Tibial nerve (tissue), 4 donors: ENCODE measurements at regions not wholly inside any gene's neighbourhood (a gene's known extent, or its start where the extent isn't known, plus 50 kb on each side); places are given as distances from the start of the nearest gene placed in this dataset.

Experiments used
- DNase-seq, 2 donors: peaks; one replicate each; pipeline ENCODE4 v3.0.0-alpha.2; 2019; ENCODE audit warnings: low spot score in 2 of 2
- H3K27ac ChIP-seq, 4 donors: fragments of 200-600 bp; sonication (generic) in 3 of 4; one replicate each; pipeline ENCODE4 v1.5.1; 2017 to 2019; ENCODE audit warnings: mild to moderate bottlenecking in 1 of 4
- H3K27me3 ChIP-seq, 2 donors: fragments of 200-600 bp; sonication (generic) in 1 of 2; one replicate each; pipeline versions ENCODE4 v1.5.1 to v1.6.0; 2017 to 2019
- H3K36me3 ChIP-seq, 3 donors: fragments of 200-600 bp; sonication (generic); one replicate each; pipeline ENCODE4 v1.5.1; 2018 to 2019
- H3K4me1 ChIP-seq, 4 donors: fragments of 200-600 bp; sonication (generic) in 3 of 4; one replicate each; pipeline ENCODE4 v1.5.1; 2017 to 2019
- H3K4me3 ChIP-seq, 4 donors: fragments of 200-600 bp; sonication (generic) in 3 of 4; one replicate each; pipeline ENCODE4 v1.5.1; 2017 to 2019; ENCODE audit warnings: mild to moderate bottlenecking in 1 of 4, moderate library complexity in 1 of 4
- H3K9me3 ChIP-seq, 4 donors: fragments of 200-600 bp; sonication (generic) in 3 of 4; one replicate each; pipeline ENCODE4 v1.5.1; 2017 to 2019
- EP300 ChIP-seq, 2 donors: sonication (generic); formaldehyde crosslinking; IDR thresholded peaks; one replicate each; pipeline ENCODE4 v1.6.1; 2017; ENCODE audit warnings: antibody characterized with exemption in 2 of 2, mild to moderate bottlenecking in 1 of 2
- POLR2A ChIP-seq, 2 donors: fragments of 450-650 bp; IDR thresholded peaks; one replicate each; pipeline ENCODE4 v1.6.1; 2017; ENCODE audit warnings: antibody characterized with exemption in 2 of 2, mild to moderate bottlenecking in 2 of 2, moderate library complexity in 2 of 2
- WGBS, 2 donors: methylation state at CpG; one replicate each; pipeline ENCODE4 v1.1.5; 2018; 5-methylcytosine and 5-hydroxymethylcytosine counted together
- TF ChIP-seq, protein P1 (sequence below), 5 experiments: fragments of 200-600 bp in 3 of 5; fragments of 450-650 bp in 2 of 5; sonication (generic) in 3 of 5; IDR thresholded peaks; one replicate each; pipeline ENCODE4 v1.5.1; 2016 to 2019; ENCODE audit warnings: antibody characterized with exemption in 5 of 5, mild to moderate bottlenecking in 3 of 5, moderate library complexity in 2 of 5

DNA sequence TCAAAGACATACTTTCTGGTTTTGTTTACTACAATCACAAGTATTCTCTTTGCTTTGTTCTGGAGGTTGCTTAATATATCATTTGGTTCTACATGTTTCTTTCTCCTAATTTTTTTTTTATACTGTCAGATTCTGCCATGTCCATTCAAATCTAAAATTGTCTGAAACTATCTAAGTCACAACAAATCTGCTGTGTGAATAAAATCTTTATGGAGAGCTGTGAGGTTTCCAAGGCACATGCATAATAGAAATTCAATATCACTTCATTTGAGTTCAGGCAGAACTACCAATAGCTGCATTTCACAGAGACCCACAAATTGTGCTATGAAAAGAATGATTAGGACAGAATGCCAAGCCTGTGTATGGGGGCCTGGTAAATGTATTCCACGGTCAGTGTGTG lies 346.9 kb upstream of the ARRDC3 start:
- Histone ChIP-seq H3K9me3 (no peaks in the 10 kb centered on the region), H3K27me3 (no peaks in the 10 kb centered on the region), H3K4me3 (no peak overlapping the region), H3K27ac (no peak overlapping the region), H3K4me1 (no peaks in the 10 kb centered on the region), H3K36me3 (no peaks in the 10 kb centered on the region)
- TF ChIP-seq POLR2A (IDR thresholded peaks at IDR 0.05) (no peak), EP300 (IDR thresholded peaks at IDR 0.05) (no peak)
- TF ChIP-seq, protein P1, sequence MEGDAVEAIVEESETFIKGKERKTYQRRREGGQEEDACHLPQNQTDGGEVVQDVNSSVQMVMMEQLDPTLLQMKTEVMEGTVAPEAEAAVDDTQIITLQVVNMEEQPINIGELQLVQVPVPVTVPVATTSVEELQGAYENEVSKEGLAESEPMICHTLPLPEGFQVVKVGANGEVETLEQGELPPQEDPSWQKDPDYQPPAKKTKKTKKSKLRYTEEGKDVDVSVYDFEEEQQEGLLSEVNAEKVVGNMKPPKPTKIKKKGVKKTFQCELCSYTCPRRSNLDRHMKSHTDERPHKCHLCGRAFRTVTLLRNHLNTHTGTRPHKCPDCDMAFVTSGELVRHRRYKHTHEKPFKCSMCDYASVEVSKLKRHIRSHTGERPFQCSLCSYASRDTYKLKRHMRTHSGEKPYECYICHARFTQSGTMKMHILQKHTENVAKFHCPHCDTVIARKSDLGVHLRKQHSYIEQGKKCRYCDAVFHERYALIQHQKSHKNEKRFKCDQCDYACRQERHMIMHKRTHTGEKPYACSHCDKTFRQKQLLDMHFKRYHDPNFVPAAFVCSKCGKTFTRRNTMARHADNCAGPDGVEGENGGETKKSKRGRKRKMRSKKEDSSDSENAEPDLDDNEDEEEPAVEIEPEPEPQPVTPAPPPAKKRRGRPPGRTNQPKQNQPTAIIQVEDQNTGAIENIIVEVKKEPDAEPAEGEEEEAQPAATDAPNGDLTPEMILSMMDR (IDR thresholded peaks at IDR 0.05) = no peak
- 67 to 74% methylated on average over 1 of the region's 1 CpG for WGBS, 2 donors
- no peak for DNase-seq

DNA sequence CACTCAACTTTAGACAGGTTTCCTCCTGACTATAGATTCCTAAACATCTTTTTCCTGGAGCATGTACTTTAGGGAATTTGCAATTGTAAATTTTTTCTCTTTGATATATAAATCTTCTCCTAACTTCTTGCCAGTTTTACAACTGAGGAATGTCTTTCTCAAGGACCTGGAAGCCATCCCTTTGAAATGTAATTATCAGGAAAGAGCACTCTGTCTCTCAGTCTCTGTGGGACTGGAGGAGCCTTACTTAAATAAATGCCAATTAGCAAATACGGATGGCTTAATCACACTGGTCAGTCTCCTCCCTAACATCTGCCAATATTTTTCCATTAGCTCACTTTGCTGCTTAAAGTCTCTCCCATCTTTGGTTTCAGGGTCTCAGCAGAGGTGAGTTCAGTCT lies 344.3 kb upstream of the ARRDC3 start:
- H3K36me3 ChIP-seq = no peaks in the 10 kb centered on the region
- H3K9me3 ChIP-seq = no peaks in the 10 kb centered on the region
- DNase-seq = no peak
- H3K27me3 ChIP-seq = no peaks in the 10 kb centered on the region
- no peak overlapping the region for H3K4me3 ChIP-seq
- WGBS, 2 donors = 10 to 25% methylated on average over 1 of the region's 1 CpG
- no peak for TF ChIP-seq POLR2A (IDR thresholded peaks at IDR 0.05)
- no peak for TF ChIP-seq EP300 (IDR thresholded peaks at IDR 0.05)
- TF ChIP-seq, protein P1 (IDR thresholded peaks at IDR 0.05) = no peak
- H3K27ac ChIP-seq = no peak overlapping the region
- no peaks in the 10 kb centered on the region for H3K4me1 ChIP-seq

DNA sequence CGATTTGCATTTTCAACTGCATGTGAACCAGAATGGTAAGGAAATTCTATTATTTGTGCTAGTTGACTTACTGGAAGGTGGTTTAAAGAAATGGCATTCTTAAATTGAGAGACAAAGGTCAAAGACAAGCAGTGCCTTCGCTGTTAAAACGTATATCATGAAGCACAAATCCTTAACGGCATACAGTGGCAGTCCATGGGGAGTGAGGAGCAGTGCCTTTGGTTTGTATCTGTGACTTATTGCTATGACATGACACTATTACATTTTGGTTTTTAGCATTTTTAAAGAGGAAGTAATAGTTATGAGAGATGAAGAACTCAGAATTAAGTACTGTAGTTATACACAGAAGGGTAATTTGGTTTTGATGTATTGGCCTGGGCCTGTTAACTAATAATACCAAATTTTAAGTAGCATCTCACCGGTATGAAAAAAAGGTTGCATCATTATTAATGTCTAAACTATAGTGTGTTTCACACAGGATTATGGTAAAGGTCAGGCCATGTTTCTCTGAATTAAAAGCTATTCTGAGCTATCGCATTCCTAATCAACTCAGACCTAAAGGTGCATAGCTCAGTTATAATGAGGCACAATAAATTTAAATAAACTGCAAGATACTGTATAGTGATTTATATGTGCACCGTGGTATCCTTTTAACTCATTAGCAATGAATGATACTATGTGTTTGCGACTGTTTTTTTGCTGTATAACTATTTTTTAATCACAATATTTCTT lies 339.8 kb upstream of the ARRDC3 start:
- WGBS, 2 donors = 84% methylated on average over 8 of the region's 8 CpGs
- H3K4me1 ChIP-seq = no peaks in the 10 kb centered on the region
- no peak overlapping the region for H3K4me3 ChIP-seq
- H3K9me3 ChIP-seq = peaks cover 0 to 3% (median 0%) of the 10 kb centered on the region in 4 donors
- TF ChIP-seq EP300 (IDR thresholded peaks at IDR 0.05) = no peak
- no peak for TF ChIP-seq POLR2A (IDR thresholded peaks at IDR 0.05)
- TF ChIP-seq, protein P1 (IDR thresholded peaks at IDR 0.05) = no peak
- H3K27me3 ChIP-seq = no peaks in the 10 kb centered on the region
- H3K27ac ChIP-seq = no peak overlapping the region
- no peaks in the 10 kb centered on the region for H3K36me3 ChIP-seq
- no peak for DNase-seq

DNA sequence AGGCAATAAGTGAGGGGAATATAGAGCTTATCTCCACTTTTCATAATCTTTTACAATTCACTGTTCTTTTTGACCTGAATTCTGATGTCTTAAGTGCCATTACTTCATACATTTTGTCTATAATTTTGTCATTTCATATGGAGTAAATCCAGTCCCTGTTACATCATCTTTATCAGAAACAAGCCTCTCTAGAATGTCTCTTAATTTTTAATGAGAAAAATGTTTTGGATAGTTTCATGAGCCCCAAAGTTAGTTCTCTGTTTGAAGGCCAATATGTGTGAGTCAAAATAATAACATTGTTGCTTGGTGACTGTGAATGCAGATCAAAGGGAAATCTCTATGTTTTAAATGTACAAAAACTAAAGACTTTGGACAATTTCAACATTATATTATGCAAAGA lies 329.6 kb upstream of the ARRDC3 start:
- DNase-seq = no peak
- H3K4me1 ChIP-seq = no peaks in the 10 kb centered on the region
- no peaks in the 10 kb centered on the region for H3K27me3 ChIP-seq
- no peak overlapping the region for H3K4me3 ChIP-seq
- no peaks in the 10 kb centered on the region for H3K36me3 ChIP-seq
- no peak overlapping the region for H3K27ac ChIP-seq
- no peaks in the 10 kb centered on the region for H3K9me3 ChIP-seq
- TF ChIP-seq, protein P1 (IDR thresholded peaks at IDR 0.05) = no peak
- TF ChIP-seq POLR2A (IDR thresholded peaks at IDR 0.05) (no peak), EP300 (IDR thresholded peaks at IDR 0.05) (no peak)

DNA sequence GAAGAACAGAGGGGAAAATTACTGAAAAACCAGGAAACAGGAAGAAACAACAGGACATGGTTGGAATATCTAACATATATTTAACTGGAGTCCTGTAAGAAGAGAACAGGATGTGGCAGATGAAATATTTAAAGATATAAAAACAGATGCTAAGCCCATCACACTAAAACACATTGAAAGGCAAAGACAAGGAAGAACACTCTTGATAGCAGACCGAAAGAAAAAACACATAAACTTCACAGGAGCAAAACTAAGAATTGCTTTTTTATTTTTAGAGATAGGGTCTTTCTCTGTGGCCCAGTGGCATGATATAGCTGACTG lies 324.4 kb upstream of the ARRDC3 start:
- Histone ChIP-seq H3K36me3 (no peaks in the 10 kb centered on the region), H3K9me3 (no peaks in the 10 kb centered on the region), H3K27me3 (no peaks in the 10 kb centered on the region), H3K4me1 (no peaks in the 10 kb centered on the region), H3K27ac (no peak overlapping the region), H3K4me3 (no peak overlapping the region)
- no peak for DNase-seq
- no peak for TF ChIP-seq EP300 (IDR thresholded peaks at IDR 0.05)
- no peak for TF ChIP-seq POLR2A (IDR thresholded peaks at IDR 0.05)
- TF ChIP-seq, protein P1 (IDR thresholded peaks at IDR 0.05) = no peak
- 77 to 88% methylated on average over 1 of the region's 1 CpG for WGBS, 2 donors
